Peyer's patch (tissue), 4 donors: ENCODE measurements at regions not wholly inside any gene's neighbourhood (a gene's known extent, or its start where the extent isn't known, plus 50 kb on each side); places are given as distances from the start of the nearest gene placed in this dataset.

Source experiments
- CTCF ChIP-seq, 6 experiments: fragments of 450-650 bp in 4 of 6; fragments of 200-600 bp in 2 of 6; sonication (generic) in 1 of 6; IDR thresholded peaks; one replicate each; pipeline ENCODE4 v1.5.1; 2017 to 2019; ENCODE audit warnings: antibody characterized with exemption in 6 of 6, mild to moderate bottlenecking in 3 of 6, moderate library complexity in 1 of 6
- POLR2A ChIP-seq, 2 donors: fragments of 450-650 bp; IDR thresholded peaks; one replicate each; pipeline ENCODE4 v1.5.1; 2017; ENCODE audit warnings: antibody characterized with exemption in 2 of 2, mild to moderate bottlenecking in 2 of 2, moderate library complexity in 2 of 2

- TF ChIP-seq POLR2A (IDR thresholded peaks at IDR 0.05), result no peak
- TF ChIP-seq CTCF (IDR thresholded peaks at IDR 0.05), result no peak
Observed at GRCh38 chr12:65596514-65597091, 227.7 kb upstream of the HMGA2 start.
